GM18508 (cell line): ENCODE measurements at regions not wholly inside any gene's neighbourhood (a gene's known extent, or its start where the extent isn't known, plus 50 kb on each side); places are given as distances from the start of the nearest gene placed in this dataset.

Experiments used
- ATAC-seq: cut with Tn5 transposase; IDR thresholded peaks from one replicate; pipeline ENCODE4 v1.9.1; 2021; ENCODE audit warnings: moderate number of reproducible peaks; ENCODE audit not compliant: insufficient read depth, unreplicated experiment

GRCh38 chr3:28078536-28078935 lies 162.9 kb upstream of the CMC1 start:
- no peak for ATAC-seq

- ATAC-seq = no peak
Observed at GRCh38 chr3:28080716-28081115, 160.7 kb upstream of the CMC1 start.

- no peak for ATAC-seq
Observed at GRCh38 chr3:28081533-28081947, 159.9 kb upstream of the CMC1 start.

DNA sequence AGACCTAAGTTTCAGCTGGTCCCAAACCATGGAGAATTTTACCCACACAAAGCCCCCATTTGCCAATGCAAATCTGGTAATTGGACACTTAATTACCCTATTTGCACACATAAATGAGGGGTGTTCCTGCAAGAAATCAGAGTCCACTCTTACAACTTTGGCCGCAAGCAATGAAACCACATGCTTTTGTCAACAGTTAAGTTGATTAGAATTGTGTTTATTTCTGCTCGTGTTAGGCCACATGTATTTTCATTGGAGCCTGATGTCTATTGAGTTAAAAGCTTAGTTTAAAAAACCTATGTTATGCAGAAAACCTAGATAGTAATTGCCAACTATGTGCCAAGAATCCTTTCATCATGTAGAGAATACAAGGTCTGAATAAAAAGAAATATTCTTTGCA lies 153.8 kb upstream of the CMC1 start:
- no peak for ATAC-seq

DNA sequence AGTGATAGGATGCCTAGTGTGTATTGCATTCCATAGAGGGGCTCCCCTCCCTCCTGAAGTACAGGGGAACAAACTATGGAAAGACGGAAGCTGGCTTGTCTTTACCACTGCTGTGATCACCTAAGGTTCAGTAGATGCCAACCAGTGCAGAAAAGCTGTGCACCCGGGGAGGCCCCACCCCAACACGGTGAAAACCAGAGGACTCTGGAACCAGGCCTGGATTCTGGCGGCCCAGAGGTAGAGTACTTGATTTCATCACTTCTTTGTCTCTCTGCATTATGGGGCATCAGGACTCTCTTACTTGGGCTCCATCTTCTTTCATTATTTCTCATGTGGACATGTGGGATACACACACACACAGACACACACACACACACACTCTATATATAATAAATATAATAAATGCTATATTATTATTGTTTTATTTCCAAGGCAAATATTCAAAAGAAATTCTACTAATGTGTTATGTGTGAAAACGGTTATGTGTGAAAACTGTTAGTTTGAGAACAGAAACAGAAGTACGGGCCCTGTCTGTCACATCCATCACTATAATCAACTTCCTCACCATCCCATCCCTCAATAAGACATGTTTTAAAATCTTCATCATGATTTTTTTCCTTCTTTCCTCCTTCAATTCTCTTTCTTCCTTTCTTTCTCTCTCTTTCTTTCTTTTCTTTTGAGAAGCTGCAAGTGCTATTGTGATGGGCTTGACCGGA lies 152.4 kb upstream of the CMC1 start:
- ATAC-seq = no peak

DNA sequence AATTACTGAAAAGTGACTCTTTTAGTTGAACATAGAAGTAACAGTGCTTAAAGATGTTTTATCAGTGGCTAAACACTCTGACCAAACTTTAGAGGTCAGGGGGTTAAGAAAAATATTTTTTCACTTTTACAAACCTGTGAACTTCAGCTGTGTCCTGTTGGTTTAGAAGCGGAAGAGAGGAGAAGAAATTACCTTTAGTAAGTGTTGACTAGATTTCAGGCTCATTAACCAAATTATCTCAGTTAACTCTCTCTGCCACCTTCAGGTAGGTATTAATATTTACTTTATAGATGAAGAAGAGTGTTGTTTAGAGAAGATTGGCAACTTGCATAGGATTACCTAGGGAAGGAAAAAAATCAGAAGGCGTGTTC lies 151.9 kb upstream of the CMC1 start:
- no peak for ATAC-seq

DNA sequence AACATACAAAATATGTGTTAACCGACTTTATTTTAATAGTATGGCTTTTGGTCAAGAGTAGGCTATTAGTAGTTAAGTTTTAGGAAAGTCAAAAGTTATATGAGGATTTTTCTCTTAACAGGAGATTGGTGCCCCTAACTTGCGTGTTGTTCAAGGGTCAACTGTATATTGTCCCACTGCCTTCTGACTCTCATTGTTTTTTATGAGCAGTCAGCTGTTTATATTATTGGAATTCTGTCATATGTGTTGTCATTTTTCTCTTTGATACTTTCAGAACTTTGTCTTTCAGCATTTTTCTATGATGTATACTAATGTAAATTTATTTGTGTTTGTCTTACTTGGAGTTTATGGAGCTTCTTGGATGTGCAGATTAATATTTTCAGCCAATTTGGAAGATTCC lies 142.1 kb upstream of the CMC1 start:
- no peak for ATAC-seq

GRCh38 chr3:28101705-28102104 lies 139.7 kb upstream of the CMC1 start:
- no peak for ATAC-seq

DNA sequence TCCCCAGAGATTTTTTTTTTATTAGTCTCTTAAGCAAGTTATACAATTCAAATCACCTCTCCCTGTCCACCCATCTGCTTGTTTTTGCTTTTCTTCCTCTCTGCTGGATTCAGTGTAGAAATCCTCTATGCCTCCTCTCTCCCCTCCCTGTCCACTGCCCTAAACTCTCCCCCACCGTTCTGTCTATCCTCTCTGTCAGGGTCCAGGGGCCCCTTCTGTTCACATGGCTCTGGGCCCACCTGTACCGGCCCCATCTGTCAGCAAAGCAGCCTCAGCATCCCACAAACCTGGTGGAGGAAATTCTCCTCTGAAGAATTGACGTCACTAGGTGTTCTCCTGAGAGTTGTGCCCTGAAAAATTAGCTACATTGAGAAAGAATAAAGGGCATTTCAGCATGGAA lies 137.6 kb upstream of the CMC1 start:
- ATAC-seq = no peak

DNA sequence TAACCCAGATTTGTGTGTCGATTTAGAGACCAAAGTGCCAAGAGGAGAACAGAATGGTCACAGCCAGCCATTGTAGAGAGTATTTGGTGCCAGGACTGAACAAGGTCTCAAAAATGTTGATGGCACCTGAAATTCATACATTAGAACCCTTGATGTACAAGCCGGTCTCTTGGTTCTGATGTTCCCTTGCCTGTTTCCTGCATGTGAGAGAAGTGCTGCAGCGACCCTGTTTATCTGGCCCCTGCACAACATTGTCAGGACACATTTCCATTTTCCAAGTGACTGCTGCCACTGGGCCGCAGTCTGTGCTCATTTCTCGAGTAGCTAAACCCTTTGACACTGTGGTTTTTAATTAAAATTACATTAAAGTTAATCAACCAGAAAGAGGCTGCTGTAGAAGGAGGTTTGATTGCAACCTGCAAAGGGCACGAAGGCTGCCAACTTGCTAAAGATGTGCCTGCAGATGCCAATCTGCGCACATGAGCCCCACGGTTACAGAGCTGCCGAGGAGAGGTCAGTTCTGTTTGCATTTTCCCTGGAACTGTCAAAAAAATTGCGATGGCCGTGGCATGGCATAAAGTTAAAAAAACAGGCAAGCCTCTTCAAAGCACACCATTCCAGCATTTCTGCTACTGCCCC lies 136.4 kb upstream of the CMC1 start:
- no peak for ATAC-seq

- ATAC-seq = no peak
Observed at GRCh38 chr3:28109829-28110228, 131.6 kb upstream of the CMC1 start.

GRCh38 chr3:28110869-28111268 lies 130.6 kb upstream of the CMC1 start:
- no peak for ATAC-seq

GRCh38 chr3:28114893-28115292 lies 126.5 kb upstream of the CMC1 start:
- ATAC-seq = no peak

GRCh38 chr3:28115316-28115715 lies 126.1 kb upstream of the CMC1 start:
- ATAC-seq = no peak

- no peak for ATAC-seq
Observed at GRCh38 chr3:28117598-28117997, 123.8 kb upstream of the CMC1 start.

DNA sequence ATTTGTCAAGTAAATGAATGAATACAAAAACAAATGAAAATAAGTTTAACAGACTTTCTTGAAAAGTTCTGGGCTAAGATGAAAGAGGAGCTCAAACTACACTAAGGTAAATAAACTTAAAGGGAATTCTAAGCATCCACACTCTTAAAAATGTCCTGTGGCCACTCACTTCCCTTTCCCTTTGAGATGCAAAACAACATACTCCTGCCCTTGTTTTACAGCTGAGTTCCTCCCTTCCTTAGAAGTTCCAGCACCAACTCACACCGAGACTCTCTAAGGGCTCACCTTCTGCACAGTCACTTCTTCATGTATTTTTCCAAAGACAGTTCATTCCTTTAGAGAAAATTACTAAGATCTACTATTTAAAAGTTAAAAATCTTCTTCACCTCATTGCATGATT lies 123.3 kb upstream of the CMC1 start:
- no peak for ATAC-seq

DNA sequence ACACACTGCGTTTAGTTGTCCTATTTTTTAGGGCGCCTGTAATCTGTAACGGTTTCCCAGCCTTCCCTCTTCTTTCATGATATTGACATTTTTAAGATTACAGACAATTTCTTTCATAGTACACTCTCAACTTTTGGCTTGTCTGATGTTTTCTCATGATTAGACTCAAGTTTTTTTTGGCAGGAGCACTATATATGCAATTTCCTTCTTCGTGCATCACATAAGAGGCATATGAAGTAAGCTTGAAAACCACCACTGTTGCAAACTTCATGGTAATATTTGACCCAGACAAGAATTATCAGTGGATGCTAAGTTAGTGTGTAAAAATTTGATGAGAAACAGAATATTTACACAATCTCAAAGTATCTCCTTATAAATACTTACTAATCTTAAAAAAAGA lies 119.2 kb upstream of the CMC1 start:
- ATAC-seq = no peak

DNA sequence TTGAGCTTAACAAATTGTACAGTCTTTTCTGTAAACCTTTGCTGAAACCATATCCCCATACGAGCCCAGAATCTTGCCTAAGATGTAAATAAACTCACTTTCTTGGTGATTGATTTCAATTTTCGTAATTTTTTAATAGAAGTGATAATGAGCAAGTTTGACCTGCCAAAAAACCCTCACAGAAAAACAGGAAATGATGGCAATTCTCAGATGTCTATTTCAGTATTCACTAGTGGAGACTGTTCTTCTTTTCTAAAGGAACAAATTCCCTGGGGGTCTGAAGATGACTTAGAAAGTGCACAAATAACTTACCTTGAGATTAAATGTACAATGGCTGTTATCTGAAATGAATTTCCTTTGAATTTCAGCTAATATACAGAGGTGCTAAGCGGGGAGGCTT lies 116.5 kb upstream of the CMC1 start:
- no peak for ATAC-seq

DNA sequence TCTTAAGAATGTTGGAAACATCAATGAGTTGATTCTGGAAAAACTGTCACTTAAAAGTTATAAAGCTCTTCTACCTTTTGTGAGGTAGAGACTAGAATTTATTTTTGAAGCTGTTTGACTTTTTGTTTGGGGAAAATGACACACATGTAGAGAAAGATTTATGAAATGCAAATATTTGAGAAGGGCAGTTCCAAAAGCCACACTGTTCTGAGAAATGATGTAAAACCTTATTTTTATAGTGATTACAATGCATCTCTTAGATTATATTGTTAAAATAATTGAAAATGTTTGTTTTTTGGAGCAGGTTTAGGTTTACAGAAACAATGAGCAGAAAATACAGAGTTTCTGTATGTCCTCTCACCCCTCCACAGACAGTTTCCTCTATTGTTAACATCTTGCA lies 116.1 kb upstream of the CMC1 start:
- no peak for ATAC-seq

GRCh38 chr3:28130836-28131235 lies 110.6 kb upstream of the CMC1 start:
- no peak for ATAC-seq

GRCh38 chr3:28132941-28133340 lies 108.5 kb upstream of the CMC1 start:
- ATAC-seq = no peak

DNA sequence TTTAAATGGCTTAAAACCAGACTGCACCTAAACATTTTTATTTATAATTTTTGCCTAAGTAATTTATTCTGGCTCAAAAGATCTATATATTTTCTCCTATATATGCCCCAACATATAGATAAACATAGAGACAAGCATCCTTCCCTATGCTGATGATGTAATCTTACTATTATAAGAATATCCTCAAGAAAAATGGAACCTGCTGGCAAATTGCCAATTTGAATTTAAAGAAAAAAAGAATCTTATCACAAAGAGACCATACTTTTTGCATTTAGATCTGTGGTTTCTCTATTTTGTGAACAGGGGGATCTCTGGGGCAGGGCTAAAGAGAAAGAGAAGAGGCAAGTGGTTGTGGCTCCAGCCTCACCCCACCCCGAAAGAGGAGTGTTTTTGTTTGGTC lies 107.2 kb upstream of the CMC1 start:
- ATAC-seq = no peak
